ENCODE measurements at regions not wholly inside any gene's neighbourhood (a gene's known extent, or its start where the extent isn't known, plus 50 kb on each side); places are given as distances from the start of the nearest gene placed in this dataset.

DNA sequence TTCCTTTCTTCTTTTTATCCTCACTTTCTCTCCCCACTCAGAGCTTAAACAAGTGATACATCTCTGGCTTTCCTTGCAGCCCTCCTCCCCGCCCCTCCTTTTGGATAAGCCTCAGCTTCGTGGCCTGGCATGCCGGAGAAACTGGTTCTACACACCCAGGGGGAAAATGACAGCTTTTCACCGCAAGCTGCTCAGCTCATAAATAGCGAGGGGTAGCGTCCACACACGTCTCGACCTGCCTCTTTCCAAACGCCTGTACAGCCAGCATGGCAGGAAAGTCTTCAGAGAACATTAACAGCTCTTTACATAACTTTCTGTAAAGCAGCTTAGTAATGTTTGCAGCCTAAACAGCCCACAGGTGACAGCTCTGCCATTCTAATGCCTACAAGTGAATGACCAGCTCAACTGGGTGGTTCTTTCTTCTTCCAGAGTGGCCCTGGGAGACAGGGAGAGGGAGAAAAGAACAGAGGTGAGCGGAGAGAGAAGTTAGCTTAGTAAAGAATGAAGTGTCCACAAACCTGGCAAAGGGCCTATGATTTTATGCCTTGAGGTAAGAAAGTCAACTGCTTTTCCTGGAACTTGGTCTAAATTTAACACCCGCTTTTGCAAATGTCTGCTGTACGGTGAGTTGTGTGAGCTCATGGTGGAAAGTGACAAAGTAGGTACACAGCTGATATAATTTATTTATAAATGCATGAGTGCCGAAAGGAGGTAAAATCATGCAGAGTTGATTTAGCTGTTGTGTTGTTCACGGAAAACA is 251.5 kb downstream of the TFAP2A start:
- H3K4me3 ChIP-seq (ENCODE audit: control insufficient read depth, low read depth, low read length): no peak overlapping the region
- DNase-seq (ENCODE audit: low read depth): no peak
- TF ChIP-seq, protein P1, sequence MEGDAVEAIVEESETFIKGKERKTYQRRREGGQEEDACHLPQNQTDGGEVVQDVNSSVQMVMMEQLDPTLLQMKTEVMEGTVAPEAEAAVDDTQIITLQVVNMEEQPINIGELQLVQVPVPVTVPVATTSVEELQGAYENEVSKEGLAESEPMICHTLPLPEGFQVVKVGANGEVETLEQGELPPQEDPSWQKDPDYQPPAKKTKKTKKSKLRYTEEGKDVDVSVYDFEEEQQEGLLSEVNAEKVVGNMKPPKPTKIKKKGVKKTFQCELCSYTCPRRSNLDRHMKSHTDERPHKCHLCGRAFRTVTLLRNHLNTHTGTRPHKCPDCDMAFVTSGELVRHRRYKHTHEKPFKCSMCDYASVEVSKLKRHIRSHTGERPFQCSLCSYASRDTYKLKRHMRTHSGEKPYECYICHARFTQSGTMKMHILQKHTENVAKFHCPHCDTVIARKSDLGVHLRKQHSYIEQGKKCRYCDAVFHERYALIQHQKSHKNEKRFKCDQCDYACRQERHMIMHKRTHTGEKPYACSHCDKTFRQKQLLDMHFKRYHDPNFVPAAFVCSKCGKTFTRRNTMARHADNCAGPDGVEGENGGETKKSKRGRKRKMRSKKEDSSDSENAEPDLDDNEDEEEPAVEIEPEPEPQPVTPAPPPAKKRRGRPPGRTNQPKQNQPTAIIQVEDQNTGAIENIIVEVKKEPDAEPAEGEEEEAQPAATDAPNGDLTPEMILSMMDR (conservative IDR thresholded peaks at IDR 0.05; ENCODE audit: control insufficient read depth, insufficient read depth, low read depth, low read length): no peak

DNA sequence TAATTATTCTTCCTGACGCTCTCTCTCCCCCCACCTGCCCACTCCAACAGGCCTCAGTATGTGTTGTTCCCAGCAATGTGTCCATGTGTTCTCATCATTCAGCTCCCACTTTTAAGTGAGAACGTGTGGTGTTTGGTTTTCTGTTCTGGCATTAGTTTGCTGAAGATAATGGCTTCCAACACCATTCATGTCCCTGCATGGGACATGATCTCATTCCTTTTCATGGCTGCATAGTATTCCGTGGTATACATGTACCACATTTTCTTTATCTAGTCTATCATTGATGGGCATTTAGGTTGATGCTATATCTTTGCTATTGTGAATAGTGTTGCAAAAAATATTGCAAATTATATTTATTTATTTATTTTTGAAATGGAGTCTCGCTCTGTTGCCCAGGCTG is 258.0 kb downstream of the TFAP2A start:
- H3K4me3 ChIP-seq (ENCODE audit: control insufficient read depth, low read depth, low read length): no peak overlapping the region
- TF ChIP-seq, protein P1 (conservative IDR thresholded peaks at IDR 0.05; ENCODE audit: control insufficient read depth, insufficient read depth, low read depth, low read length): no peak
- DNase-seq (ENCODE audit: low read depth): no peak

GRCh38 chr6:10154251-10154650 is 260.6 kb downstream of the TFAP2A start:
- DNase-seq (ENCODE audit: low read depth): no peak
- TF ChIP-seq, protein P1 (conservative IDR thresholded peaks at IDR 0.05; ENCODE audit: control insufficient read depth, insufficient read depth, low read depth, low read length): no peak
- H3K4me3 ChIP-seq (ENCODE audit: control insufficient read depth, low read depth, low read length): no peak overlapping the region

GRCh38 chr6:10151144-10151915 is 263.5 kb downstream of the TFAP2A start:
- TF ChIP-seq, protein P1 (conservative IDR thresholded peaks at IDR 0.05; ENCODE audit: control insufficient read depth, insufficient read depth, low read depth, low read length): no peak
- no peak overlapping the region for H3K4me3 ChIP-seq (ENCODE audit: control insufficient read depth, low read depth, low read length)
- DNase-seq (ENCODE audit: low read depth): no peak

DNA sequence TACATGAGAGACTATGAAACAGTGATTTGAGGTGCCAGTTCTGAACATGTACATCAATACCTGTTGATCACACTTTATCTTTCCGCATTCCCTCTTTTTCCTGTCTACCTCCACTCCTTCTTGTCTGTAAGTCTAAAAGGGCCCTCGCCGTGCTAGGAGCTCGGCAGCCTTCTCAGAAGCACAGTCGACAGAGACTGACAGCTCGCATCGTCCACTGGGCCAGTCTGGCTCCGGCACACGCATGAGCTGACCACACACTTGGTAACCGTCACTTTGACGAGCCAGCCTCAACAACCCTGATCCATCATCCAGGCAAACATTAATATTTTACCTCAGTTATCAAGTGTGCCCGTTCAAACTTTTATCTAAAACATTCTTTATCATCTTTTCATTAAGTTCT is 265.3 kb downstream of the TFAP2A start:
- no peak overlapping the region for H3K4me3 ChIP-seq (ENCODE audit: control insufficient read depth, low read depth, low read length)
- TF ChIP-seq, protein P1 (conservative IDR thresholded peaks at IDR 0.05; ENCODE audit: control insufficient read depth, insufficient read depth, low read depth, low read length): no peak
- DNase-seq (ENCODE audit: low read depth): no peak

DNA sequence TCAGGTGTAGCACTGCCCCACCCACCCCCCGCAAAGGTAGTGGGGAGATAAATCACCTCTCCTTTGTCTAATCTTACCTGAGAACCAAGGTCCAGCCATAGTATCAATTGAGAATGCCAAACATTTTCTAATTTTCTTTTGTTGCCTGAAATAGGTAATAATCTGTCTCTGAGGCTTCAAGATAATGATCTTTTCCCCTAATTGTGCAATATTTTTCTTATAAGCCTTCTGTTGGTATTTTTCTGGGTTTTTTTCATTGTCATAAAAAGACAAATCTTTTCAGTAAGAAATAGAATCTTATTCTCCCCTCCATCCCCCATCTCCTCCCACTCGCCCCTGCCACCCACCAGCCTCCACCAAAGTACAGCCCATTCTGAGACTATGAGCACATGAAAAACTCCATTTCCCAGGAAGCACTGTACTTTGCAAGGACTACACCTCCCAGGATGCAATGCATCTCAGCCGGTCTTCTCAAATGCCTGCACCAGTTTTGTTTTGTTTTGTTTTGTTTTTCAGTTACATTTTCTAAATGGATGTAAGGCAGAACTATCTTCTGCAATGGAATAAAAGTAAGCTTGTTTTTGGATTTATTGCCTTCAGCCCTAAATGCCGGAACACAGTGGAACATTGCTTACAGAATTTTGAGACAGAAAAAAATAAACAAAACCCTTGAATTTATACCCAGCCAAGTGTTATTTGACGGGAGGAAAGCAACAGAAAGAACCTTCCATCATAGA is 268.0 kb downstream of the TFAP2A start:
- DNase-seq (ENCODE audit: low read depth): no peak
- TF ChIP-seq, protein P1 (conservative IDR thresholded peaks at IDR 0.05; ENCODE audit: control insufficient read depth, insufficient read depth, low read depth, low read length): no peak
- H3K4me3 ChIP-seq (ENCODE audit: control insufficient read depth, low read depth, low read length): no peak overlapping the region
